ENCODE measurements at regions not wholly inside any gene's neighbourhood (a gene's known extent, or its start where the extent isn't known, plus 50 kb on each side); places are given as distances from the start of the nearest gene placed in this dataset.

- H3K27me3 ChIP-seq, result no peaks in the 10 kb centered on the region
Measured at GRCh38 chr11:92591521-92591920, 366.9 kb downstream of the FAT3 start.

GRCh38 chr11:92594251-92594650, 369.6 kb downstream of the FAT3 start:
- no peak overlapping the region for H3K27ac ChIP-seq
- TF ChIP-seq CTCF (IDR thresholded peaks at IDR 0.05) (no peak), EP300 (IDR thresholded peaks at IDR 0.05) (no peak), POLR2A (IDR thresholded peaks at IDR 0.05) (no peak)
- H3K4me1 ChIP-seq, result no peaks in the 10 kb centered on the region
- no peaks in the 10 kb centered on the region for H3K9me3 ChIP-seq
- no peak for DNase-seq (ENCODE audit: low spot score in 2 of 2)
- H3K36me3 ChIP-seq, result no peaks in the 10 kb centered on the region
- no peak overlapping the region for H3K4me3 ChIP-seq
- H3K27me3 ChIP-seq, result no peaks in the 10 kb centered on the region

More at GRCh38 chr11:92591521-92591920, 366.9 kb downstream of the FAT3 start:
- Histone ChIP-seq H3K4me1 (no peaks in the 10 kb centered on the region), H3K27ac (no peak overlapping the region), H3K36me3 (no peaks in the 10 kb centered on the region), H3K4me3 (no peak overlapping the region), H3K9me3 (no peaks in the 10 kb centered on the region)
- TF ChIP-seq POLR2A (IDR thresholded peaks at IDR 0.05) (no peak), EP300 (IDR thresholded peaks at IDR 0.05) (no peak), CTCF (IDR thresholded peaks at IDR 0.05) (no peak)
- DNase-seq (ENCODE audit: low spot score in 2 of 2), result no peak
- WGBS, 2 donors, result 75 to 84% methylated on average over 2 of the region's 2 CpGs

- Histone ChIP-seq H3K4me1 (no peaks in the 10 kb centered on the region), H3K27me3 (no peaks in the 10 kb centered on the region), H3K27ac (no peak overlapping the region), H3K4me3 (no peak overlapping the region), H3K36me3 (no peaks in the 10 kb centered on the region), H3K9me3 (no peaks in the 10 kb centered on the region)
- 20 to 34% methylated on average over 1 of the region's 1 CpG for WGBS, 2 donors
- no peak for TF ChIP-seq EP300 (IDR thresholded peaks at IDR 0.05)
- TF ChIP-seq POLR2A (IDR thresholded peaks at IDR 0.05), result no peak
- TF ChIP-seq CTCF (IDR thresholded peaks at IDR 0.05), result no peak
- DNase-seq (ENCODE audit: low spot score in 2 of 2), result no peak
Measured at GRCh38 chr11:92595052-92595451, 370.4 kb downstream of the FAT3 start.

GRCh38 chr11:92596596-92597317, 372.1 kb downstream of the FAT3 start:
- no peaks in the 10 kb centered on the region for H3K9me3 ChIP-seq
- no peaks in the 10 kb centered on the region for H3K4me1 ChIP-seq
- H3K36me3 ChIP-seq, result no peaks in the 10 kb centered on the region
- no peak overlapping the region for H3K27ac ChIP-seq
- H3K4me3 ChIP-seq, result no peak overlapping the region
- TF ChIP-seq POLR2A (IDR thresholded peaks at IDR 0.05), result no peak
- TF ChIP-seq CTCF (IDR thresholded peaks at IDR 0.05), result no peak
- no peak for TF ChIP-seq EP300 (IDR thresholded peaks at IDR 0.05)
- H3K27me3 ChIP-seq, result no peaks in the 10 kb centered on the region
- WGBS, 2 donors, result 50 to 52% methylated on average over 1 of the region's 1 CpG
- DNase-seq (ENCODE audit: low spot score in 2 of 2), result no peak

- Histone ChIP-seq H3K36me3 (no peaks in the 10 kb centered on the region), H3K4me1 (no peaks in the 10 kb centered on the region), H3K9me3 (no peaks in the 10 kb centered on the region), H3K27ac (no peak overlapping the region), H3K4me3 (no peak overlapping the region), H3K27me3 (no peaks in the 10 kb centered on the region)
- WGBS, 2 donors, result 87 to 93% methylated on average over 4 of the region's 4 CpGs
- TF ChIP-seq POLR2A (IDR thresholded peaks at IDR 0.05) (no peak), CTCF (IDR thresholded peaks at IDR 0.05) (no peak), EP300 (IDR thresholded peaks at IDR 0.05) (no peak)
- no peak for DNase-seq (ENCODE audit: low spot score in 2 of 2)
Measured at GRCh38 chr11:92601048-92601447, 368.4 kb upstream of the MTNR1B start.
